Renal cortex interstitium (tissue), 11 donors: ENCODE measurements at regions not wholly inside any gene's neighbourhood (a gene's known extent, or its start where the extent isn't known, plus 50 kb on each side); places are given as distances from the start of the nearest gene placed in this dataset.

Experiments used
- DNase-seq, 11 donors: peaks; one replicate each; pipeline ENCODE4 v3.0.0-alpha.2; 2013; ENCODE audit warnings: low read depth in 9 of 11, low spot score in 4 of 11; ENCODE audit errors: extremely low read depth in 1 of 11

GRCh38 chr2:158049129-158049855 lies 52.4 kb upstream of the UPP2 start:
- no peak for DNase-seq

- no peak for DNase-seq
Observed at GRCh38 chr2:158048327-158048726, 53.3 kb upstream of the UPP2 start.

GRCh38 chr2:158047156-158047611 lies 54.5 kb upstream of the UPP2 start:
- no peak for DNase-seq

- no peak for DNase-seq
Observed at GRCh38 chr2:158046121-158046880, 55.4 kb upstream of the UPP2 start.

GRCh38 chr2:158045362-158045761 lies 56.3 kb upstream of the UPP2 start:
- DNase-seq = no peak

- no peak for DNase-seq
Observed at GRCh38 chr2:158043181-158043948, 58.3 kb upstream of the UPP2 start.

GRCh38 chr2:158042666-158043065 lies 59.0 kb upstream of the UPP2 start:
- DNase-seq = no peak

- no peak for DNase-seq
Observed at GRCh38 chr2:158042245-158042644, 59.4 kb upstream of the UPP2 start.

- no peak for DNase-seq
Observed at GRCh38 chr2:158041400-158041799, 60.3 kb upstream of the UPP2 start.

- no peak for DNase-seq
Observed at GRCh38 chr2:158038901-158039300, 62.8 kb upstream of the UPP2 start.

- DNase-seq = peak; percentile 37 to 77 (median 50)
Observed at GRCh38 chr2:158034198-158034866, 67.3 kb upstream of the UPP2 start.

- no peak for DNase-seq
Observed at GRCh38 chr2:158031371-158031770, 70.3 kb upstream of the UPP2 start.

GRCh38 chr2:158025255-158025996 lies 76.2 kb upstream of the UPP2 start:
- no peak for DNase-seq

- DNase-seq = peak in 4 of 11 donors; percentile 26 to 47 (median 36)
Observed at GRCh38 chr2:158024288-158024898, 77.3 kb upstream of the UPP2 start.

- DNase-seq = no peak
Observed at GRCh38 chr2:158022888-158023287, 78.8 kb upstream of the UPP2 start.

GRCh38 chr2:158021226-158021625 lies 80.5 kb upstream of the UPP2 start:
- DNase-seq = no peak

GRCh38 chr2:158015428-158016076 lies 86.1 kb upstream of the UPP2 start:
- DNase-seq = no peak

- no peak for DNase-seq
Observed at GRCh38 chr2:158013891-158014290, 87.8 kb upstream of the UPP2 start.
